ENCODE measurements at regions not wholly inside any gene's neighbourhood (a gene's known extent, or its start where the extent isn't known, plus 50 kb on each side); places are given as distances from the start of the nearest gene placed in this dataset.
"Not testable (repeated sequence)": the region's sequence is repeated elsewhere in the genome, so short reads cannot be mapped to it uniquely, and the experiment has no call there.

DNA sequence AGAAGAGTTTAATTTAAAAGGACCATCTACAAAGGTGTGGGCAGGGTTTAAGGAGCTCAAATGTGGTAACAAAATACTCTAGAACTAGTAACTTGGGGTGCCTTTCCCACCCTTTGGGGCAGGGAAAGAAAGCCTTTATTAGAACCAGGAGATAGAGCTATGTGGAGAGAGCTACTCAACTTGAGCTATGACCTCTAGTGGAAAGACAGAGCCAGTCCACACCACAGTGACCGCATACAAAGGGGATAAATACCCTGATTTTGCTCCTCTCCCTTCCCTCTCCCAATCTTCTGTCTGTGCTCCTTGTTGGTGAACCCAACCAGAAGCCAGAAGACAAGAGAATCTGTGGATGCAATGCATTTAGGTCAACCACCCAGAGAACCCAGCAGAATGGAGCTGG lies 54.4 kb upstream of the JAK1 start:
- DNase-seq (ENCODE audit: low spot score): no peak

DNA sequence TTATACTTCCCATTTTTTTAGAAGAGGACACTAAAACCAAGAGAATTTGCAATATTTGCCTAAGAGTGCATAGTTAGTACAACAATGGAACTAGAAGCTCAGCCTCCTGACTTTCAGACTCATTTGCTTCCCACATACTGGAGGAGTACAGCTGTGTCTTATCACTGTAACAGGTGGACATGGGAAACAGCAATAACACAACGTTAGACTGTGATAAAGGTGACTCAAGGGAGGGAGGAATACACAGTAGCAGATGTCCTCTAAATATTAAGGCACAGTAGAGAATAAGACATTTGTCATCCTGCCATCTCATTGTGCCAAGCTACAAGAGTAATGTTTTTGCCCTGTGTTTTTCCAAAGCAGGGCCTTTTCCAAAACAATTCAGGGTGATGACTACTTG lies 55.4 kb upstream of the JAK1 start:
- DNase-seq (ENCODE audit: low spot score): no peak

DNA sequence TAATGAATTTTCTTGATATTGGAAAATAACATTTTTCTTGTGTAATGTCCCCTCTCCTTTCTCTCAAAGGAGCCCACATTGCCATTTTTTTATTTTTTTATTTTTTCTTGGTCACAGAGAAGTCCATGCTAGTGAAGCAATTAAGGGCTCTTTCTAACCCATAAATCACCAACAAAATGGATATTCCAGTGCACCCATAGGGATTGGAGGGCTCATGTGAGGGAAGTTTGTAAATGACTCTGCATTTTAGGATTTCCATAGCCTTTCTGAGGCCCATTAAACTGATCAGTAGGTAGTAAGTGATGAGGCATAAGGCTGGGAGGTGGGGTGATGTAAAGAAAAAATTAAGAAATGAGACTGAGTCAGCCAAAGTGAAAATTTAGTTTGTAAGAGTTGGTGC lies 55.9 kb upstream of the JAK1 start:
- DNase-seq (ENCODE audit: low spot score): no peak

DNA sequence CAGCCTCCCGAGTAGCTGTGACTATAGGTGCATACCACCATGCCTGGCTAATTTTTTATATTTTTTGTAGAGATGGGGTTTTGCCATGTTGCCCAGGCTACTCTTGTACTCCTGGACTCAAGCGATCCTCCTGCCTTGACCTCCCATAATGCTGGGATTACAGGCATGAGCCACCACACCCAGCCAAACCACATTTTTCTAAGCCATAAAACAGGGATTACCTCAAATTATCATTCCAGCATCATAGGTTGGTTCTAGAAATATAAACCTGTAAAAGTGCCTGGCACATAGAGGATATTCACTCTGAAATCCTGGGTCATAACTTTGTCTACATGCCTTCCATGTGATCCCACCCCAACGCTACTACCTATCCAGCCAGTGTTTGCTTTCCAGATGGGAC lies 59.4 kb upstream of the JAK1 start:
- no peak for DNase-seq (ENCODE audit: low spot score)

DNA sequence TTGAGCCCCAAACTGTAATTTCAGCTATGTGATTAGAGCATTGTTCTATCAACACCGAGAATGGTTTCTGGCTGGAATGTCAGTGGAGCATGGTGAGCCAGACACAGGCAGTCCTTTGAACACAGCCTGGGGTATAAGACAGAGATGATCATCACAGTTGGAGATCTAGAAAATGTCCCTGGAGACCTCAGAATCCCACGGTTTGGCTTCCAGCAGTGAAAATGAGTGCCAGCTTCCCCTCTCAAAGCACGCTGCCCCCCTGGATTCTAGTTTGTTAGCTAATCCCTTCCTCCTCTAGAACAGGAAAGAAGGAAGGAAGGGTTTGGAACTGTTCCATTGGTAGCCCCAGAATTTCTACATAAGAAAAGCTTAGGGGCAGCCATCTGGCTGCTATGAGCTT lies 59.9 kb upstream of the JAK1 start:
- no peak for DNase-seq (ENCODE audit: low spot score)

DNA sequence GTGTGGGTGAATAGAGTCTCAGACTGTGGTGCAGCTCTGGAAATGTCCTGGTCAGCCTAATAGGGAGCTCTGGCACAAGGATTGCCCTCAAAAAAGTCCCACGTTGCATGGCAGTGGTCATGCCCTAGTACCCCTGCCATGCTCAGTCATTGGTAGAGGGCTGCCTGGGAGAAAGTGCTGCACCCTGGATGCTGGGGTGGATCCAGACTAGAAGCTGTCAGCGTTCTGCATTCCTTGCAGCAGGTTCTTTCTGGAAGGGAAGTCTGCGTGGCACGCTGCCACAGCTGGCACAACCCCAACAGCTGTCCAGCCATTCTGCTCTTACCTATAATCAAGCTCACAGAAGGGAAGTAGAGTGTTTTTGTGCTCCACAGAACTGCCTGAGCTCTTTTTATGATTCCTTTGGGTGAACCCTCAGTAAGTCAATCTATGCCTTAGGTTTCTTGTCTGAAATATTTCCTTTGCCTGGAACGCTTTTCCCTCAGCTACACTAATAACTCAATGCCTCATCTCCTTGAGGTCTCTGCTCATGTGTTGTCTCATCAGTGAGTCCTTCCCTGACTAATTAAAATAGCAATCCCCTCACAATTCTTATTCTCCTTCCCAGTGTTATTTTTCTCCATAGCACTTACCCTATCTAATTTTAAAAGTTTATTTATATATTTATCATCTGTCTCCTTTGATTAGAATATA lies 61.5 kb upstream of the JAK1 start:
- no peak for DNase-seq (ENCODE audit: low spot score)

DNA sequence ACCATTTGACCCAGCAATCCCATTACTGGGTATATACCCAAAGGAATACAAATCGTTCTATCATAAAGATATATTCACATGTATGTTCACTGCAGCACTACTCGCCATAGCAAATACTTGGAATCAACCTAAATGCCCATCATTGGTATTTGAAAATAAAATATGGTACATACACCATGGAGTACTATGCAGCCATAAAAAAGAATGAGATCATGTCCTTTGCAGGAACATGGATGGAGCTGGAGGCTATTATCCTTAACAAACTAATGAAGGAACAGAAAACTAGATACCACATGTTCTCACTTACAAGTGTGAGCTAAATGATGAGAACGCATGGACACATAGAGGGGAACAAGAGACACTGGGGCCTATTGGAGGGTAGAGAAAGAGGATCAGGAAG lies 63.1 kb upstream of the JAK1 start:
- DNase-seq (ENCODE audit: low spot score): not testable (repeated sequence)

DNA sequence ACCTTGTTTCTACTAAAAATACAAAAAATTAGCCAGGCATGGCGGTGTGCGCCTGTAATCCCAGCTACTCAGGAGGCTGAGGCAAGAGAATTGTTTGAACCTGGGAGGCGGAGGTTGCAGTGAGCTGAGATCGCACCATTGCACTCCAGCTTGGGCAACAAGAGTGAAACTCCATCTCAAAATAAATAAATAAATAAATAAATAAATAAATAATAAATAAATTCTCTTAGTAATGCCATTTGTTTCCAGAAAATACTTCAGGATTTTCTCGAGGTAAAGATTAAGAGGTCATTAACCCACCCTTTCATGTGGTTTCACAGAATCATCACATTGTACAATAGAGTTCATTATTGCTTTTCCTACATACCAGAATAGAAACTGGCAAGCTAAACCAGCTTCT lies 68.5 kb upstream of the JAK1 start:
- not testable (repeated sequence) for DNase-seq (ENCODE audit: low spot score)

DNA sequence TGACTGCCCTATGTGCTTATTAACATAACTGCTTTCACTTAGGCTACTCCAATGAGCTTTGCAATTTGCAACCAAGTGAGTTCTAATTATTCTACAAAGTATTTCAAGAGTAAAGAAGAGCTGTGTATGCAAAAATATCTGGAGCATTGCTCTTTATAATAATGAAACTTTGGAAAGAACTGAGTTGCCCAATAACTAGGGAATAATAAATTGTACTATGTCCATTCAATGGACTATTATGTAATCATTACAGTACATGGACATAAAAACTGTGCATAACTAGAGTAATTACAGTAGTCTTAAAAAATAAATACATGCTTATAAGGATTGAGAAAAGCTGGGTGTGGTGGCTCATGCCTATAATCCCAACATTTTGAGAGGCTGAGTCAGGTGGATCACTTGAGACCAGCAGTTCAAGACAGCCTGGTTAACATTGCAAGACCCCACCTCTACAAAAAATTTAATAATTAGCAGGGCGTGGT lies 70.3 kb upstream of the JAK1 start:
- no peak for DNase-seq (ENCODE audit: low spot score)

DNA sequence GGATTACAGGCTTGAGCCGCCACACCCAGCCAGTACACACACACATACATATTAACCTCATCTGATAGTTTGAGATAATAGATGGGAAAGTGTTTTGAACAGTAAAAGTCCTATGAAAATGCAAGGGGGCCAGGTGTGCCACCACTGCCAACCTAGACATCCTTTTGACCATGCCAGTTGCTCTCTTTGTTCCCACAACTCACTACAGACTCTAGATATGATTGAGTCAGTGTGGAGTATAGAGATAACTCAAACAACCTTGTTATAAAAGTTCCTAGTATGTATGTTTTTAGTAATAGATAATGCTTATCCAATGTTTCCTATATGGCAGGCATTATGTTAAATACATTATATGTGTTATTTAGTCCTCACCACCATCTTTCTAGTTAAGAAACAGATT lies 72.7 kb upstream of the JAK1 start:
- DNase-seq (ENCODE audit: low spot score): no peak

DNA sequence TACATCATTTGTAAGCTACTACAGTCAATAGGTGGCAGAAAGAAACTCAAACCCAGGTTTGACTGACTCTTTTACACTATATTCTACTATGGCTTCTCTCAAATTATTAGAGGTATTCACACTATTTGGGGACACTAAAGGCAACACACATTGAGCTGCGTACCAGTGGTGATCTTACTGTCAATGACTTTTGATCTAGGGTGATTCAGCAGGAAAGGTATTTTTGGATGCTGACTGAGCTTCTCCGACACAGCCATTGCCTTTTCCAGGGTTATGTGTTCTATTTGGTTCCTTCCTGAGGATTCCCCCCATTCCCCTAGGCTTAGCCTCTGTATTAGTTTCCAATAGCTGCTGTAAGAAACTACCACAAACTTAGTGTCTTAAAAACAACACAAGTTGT lies 73.2 kb upstream of the JAK1 start:
- DNase-seq (ENCODE audit: low spot score): no peak

DNA sequence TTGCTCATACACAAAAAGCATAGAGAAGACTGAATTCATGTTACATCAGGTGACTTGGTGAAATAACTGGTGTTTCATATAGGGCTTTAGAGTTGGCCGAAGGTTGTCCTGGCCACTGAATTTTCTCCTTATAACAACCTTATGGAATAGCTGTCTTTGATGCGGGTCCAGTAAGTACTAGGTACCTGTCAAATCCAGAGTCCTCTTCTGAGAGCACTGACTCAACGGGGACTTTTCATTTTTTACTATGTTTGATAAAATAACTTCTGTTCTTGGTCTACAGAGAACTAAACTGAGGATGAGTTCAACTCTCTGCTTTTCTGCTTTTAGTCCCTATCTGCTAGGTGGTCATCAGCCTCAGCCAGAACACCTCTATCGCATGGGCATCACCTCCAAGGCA lies 76.1 kb upstream of the JAK1 start:
- DNase-seq (ENCODE audit: low spot score): no peak

DNA sequence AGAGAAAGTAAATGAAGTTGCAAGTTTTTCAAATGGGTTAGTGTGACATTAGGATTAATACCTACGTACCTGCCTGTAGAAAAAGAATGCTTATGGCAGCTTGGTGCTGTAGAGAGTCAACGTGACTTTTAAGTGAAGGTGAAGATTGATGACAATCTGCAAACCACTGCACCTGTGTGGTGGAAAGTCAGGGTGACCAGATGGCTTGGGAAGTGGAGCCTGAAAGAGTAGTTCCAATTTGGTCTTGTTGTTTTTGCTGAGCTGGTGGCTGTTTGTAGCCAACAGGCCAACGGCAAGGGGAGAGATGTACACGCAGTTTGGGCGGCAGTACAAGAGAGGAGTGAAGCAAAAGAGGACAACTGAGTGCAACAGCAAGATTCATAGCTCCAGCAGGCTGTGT lies 78.1 kb upstream of the JAK1 start:
- DNase-seq (ENCODE audit: low spot score): no peak

DNA sequence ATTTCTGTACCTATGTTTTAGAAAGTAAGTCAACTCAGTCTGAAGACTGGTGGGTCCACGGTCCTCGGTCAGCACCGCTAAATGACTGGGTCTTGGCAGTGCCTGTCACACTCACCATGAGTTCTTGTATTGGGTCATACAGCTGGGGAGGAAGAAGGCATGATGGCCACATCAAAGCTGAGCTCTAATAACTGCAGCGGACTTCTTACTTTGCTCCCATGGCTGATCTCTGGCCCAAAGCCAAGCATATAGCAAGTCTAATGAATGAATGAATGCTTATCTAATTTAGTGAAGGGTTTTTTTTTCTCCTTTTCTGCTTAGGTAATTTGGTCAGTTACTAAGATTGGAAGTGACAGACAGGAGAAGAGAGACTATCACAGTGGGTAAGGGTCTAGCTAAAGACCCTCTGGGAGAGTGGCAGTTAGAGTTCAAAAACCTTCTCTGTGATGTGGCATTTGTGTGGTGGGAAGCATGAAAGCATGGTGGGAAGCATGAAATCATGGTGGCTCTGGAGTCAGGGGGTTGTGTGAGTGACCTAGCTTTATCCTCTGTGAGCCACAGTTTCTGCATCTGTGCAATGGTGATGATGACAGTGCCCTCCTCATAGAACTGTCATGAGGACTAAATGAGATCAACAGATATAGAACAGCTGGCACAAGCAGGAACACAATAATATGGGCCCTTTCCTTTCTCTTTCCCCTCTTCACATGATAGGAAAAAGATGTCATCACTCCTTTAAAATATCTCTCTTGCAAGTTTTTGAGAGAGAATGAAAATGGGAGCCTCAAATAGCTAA lies 78.9 kb upstream of the JAK1 start:
- DNase-seq (ENCODE audit: low spot score): no peak

DNA sequence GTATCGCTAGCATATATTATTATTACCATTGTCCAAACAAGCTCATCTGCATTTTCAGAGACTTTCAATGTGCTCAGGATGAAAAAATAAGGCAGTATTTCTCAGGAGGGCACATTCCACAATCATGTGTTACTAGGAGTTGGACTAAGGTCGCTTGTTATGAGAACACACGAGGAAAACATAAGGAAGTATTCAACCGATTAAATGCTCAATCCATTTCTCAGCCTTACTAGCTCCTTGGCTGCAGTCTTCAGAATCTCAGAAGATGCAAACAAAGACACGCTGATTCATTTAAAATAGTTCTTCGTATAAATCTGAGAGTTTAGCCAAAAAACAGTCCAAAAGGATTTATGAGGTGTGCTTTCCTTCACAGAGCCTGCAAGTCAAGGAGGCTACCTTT lies 82.0 kb upstream of the JAK1 start:
- no peak for DNase-seq (ENCODE audit: low spot score)

DNA sequence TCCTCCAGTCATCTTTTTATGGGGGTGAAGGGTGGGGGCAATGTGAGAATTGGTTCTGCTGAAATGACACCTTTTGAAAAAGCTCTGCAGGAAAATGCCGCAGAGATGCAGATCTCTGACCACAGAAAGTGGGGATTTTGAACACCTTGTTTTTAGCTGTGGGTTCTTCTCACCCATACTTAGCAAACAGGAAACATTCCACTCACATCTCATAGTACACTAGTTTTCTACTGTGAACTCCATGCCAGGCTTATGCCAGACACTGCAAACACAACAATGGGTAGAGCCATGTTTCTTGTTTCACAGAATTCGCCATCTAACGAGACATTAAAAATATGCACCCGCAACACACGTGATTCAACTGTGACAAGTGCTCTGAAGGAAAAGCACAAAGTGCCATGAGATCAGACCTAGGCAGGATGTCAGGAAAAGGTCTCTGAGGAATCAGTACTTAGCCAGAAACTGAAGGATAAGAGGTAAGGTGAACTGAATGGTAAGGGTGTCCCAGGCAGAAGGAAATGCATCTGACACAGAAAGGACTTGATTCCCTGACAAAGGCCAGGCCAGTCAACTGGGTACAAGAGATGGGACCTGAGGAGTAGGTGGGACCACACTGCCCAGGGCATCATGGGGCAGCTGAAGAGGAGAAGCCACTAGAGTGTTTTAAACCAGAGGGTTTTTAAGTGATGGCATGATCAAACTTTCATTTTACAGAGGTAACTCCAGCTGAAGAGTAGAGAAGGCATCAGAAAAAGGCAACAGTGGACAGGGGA lies 83.8 kb upstream of the JAK1 start:
- DNase-seq (ENCODE audit: low spot score): no peak

DNA sequence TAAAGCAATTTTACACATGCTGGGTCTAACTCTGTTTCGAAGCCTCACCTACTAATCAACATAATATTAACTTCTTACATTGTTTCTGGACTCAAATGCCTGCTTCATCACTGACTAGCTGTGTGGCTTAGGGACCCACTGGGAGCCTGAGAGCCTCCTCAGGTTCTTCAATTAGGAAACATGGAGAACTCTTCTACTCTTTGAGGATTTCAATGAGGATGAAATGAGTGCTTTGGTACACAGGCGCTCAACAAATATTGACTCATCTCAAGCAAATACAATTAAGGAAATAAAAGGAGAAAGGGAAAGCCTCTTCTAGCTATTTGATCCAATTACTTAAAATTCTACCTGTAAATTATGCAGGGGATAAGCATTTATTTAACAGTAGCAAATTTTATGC lies 84.4 kb upstream of the JAK1 start:
- DNase-seq (ENCODE audit: low spot score): no peak

DNA sequence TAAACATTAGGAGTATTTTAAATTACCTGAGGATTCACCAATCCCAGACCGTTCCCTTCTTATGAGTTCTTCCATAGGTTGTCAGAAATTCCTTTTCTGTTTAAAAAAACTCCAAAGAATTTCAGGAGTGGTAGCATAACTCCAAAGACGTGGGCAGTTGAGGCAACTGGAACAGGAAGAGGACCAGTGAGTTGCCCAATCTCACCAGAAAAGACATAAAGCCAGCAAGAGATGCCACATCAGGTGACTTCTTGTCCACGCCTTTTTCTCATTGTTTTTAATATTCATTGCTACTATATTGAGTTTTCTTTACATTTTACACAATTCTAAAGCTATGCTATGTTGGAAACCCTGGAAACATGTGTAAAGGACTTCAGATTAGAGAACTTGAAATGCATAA lies 88.1 kb upstream of the JAK1 start:
- DNase-seq (ENCODE audit: low spot score): no peak

DNA sequence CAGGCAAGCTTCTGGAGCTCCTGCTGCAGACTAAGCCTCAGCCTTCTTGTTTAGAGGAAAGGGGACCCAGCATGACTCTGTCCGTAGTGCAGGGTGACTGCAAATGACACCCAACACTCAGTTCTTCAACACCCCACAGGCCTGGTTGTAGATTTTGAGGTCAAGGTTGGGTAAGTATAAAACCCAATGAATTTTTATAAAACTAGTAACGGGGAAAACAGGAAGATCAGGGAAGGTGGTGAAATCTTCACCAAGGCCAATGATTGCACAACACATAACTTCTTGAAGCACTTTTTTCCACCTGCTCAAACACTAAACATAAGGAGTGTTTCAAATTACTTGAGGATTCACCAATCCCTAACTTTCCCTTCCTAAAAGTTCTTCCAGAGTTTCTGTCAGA lies 89.4 kb upstream of the JAK1 start:
- DNase-seq (ENCODE audit: low spot score): no peak

DNA sequence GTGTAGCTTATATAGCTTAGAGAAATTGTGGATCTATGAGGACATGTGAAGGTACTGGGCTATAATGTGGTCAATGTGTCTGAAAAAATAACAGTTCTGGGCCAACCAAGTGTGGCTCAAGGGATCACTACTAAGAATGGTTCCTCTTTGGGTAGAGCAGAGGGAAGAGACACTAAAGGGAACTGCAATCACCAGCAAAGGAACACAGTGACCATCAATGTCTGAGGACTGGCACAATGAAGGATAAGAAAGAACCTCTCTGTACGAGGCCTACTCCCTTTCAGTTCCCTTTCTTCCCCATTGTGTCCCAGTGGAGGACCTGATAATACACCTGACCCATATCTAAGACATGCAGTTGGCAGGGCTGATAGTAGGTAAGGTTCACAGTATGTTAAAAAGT lies 89.9 kb upstream of the JAK1 start:
- no peak for DNase-seq (ENCODE audit: low spot score)

DNA sequence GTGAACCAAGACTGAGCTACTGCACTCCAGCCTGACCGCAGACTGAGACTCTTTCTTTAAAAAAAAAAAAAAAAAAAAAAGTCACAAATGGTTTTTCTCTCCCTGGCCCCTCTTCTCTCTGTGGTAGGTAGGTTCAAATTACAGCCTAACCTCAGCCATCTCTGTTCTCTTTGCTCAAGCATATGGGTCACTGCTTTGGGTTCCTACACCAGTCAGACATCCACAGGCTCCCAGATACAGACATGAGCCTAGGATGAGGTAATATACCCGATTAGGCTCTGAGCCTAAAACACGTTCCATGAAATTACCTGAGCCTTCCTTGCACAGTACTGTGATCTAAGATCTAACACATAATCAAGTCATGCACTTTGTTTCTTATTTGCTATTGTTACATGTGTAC lies 90.5 kb upstream of the JAK1 start:
- no peak for DNase-seq (ENCODE audit: low spot score)

DNA sequence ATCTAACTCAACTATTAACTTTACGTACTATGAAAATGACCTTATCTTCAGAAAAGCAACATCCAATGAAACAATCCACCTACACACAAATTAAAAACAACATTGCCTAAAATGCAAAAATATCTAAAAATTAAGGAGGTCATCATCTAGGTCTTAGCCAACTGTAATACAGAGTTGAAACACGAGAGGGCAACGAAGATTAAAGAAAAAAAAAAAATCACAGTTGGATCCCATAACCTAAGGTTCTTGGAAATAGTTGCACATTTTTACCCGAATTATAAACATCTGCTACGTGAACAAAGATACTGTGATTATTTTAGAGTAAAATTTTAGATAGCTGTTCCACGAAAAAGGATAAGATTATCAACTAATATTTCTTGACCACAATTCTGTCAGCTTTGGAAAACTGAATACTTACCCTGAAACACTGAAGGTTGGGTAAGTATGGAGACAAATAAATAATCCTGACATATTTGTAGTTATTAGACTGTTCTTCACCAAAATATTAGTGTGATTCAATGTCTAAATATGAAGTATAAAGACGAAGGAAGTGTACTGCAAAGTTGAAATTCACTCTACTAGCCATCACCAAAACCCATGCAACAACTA lies 88.0 kb upstream of the AK4 start:
- peak; percentile 18 for DNase-seq (ENCODE audit: low spot score)

DNA sequence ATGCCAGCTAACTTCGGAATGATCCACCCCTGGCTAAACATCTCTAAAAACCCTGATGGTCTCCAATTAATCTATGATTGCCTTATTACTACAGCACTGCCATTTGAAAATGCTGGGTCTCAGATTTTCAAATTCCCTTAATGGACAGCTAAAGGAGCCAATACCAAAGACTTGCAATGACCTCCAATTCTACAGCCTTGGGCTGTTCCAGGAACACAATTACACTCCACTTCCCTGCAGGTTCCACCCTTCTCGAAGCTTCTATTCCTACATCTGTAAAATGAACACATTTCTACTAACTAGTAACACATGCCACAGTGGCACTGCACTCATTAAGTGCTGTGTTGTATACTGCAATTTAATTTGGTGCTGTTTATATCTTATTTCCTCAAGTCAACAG lies 85.7 kb upstream of the AK4 start:
- no peak for DNase-seq (ENCODE audit: low spot score)
